MV-4-11 (cell line): ENCODE measurements at regions not wholly inside any gene's neighbourhood (a gene's known extent, or its start where the extent isn't known, plus 50 kb on each side); places are given as distances from the start of the nearest gene placed in this dataset.
"Not testable (repeated sequence)": the region's sequence is repeated elsewhere in the genome, so short reads cannot be mapped to it uniquely, and the experiment has no call there.

Source experiments
- DNase-seq: peaks from one replicate; lab custom pipeline; 2025; lab: John Stamatoyannopoulos, UW

GRCh38 chr10:125554016-125554703 lies 128.8 kb downstream of the TEX36 start:
- peak; percentile 25 for DNase-seq

GRCh38 chr10:125553091-125553490 lies 129.9 kb downstream of the TEX36 start:
- no peak for DNase-seq

DNA sequence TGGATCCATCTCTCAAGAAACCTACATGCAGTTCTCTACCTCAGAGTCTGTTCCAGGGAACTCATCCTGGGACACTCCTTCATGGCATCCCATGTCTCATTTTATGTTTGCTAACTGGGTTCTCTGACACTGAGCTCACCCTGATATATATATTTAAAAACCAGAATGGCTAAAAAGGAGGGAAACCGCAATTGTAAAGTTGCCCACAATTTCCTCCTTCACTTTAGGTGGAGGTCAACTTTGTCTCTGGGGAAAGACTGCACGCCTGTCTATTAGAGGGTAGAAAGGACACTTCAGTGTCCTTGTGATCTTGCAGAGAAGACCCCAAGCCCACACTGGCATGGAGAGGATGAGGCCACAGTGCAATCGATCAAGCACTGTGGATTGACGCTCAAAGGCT lies 131.7 kb downstream of the TEX36 start:
- DNase-seq = peak; percentile 66

DNA sequence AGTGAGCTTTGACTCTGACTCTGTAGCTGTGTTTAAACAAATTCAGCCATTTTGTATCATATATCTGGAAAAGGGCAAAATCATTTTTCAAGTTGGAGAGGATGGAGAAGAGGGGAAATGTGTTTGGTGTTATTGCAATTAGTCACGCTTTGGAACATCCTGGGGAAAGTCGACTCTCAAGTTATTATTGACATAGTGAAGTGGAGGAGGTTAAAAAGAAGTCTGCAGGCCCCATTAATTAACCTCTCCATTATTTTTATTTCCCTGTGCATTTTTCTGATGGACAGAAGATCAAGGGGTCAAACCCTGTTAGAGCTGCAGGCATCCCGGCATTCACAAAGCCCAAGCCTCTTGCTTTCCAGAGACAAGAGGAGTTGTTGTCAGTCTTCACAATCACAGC lies 132.6 kb downstream of the TEX36 start:
- DNase-seq = no peak

GRCh38 chr10:125549653-125550052 lies 133.3 kb downstream of the TEX36 start:
- peak; percentile 94 for DNase-seq

DNA sequence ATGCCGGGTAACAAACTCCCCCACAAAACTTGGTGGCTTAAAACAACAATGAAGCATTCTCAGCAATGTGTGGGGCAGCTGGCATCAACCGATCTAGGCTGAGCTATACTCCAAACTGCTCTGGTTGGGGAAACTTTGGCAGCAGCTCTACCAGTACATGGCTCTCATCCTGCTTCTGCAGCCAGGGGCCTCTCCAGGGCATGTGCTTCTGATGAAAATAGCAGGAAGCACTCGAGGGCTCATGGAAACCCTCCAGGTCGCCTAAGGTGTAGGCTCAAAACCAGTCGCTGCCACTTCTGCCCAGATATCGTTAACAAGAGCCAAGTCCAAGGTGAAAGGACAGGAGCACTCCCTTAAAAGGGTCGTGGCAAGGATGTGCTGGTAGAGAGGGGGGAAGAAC lies 134.1 kb downstream of the TEX36 start:
- DNase-seq = no peak

DNA sequence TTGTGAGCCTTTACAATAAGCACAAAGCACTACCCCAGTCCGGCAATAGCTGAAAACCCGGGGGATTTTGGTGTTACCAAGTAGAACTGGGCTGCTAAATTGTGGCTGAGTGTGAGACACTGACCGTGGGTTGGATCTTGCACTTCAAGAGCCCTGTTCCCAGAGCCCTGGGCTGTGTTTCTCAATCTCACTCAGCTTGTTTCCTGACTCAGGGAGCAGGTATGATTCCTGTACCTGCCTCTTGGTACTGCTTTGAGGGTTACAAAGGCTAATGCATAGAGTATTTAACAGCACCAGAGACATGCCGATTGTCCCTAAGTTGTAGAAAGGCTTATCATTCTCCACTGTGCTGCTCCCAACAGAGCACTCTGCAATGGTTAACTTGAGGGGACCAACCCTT lies 134.6 kb downstream of the TEX36 start:
- no peak for DNase-seq

DNA sequence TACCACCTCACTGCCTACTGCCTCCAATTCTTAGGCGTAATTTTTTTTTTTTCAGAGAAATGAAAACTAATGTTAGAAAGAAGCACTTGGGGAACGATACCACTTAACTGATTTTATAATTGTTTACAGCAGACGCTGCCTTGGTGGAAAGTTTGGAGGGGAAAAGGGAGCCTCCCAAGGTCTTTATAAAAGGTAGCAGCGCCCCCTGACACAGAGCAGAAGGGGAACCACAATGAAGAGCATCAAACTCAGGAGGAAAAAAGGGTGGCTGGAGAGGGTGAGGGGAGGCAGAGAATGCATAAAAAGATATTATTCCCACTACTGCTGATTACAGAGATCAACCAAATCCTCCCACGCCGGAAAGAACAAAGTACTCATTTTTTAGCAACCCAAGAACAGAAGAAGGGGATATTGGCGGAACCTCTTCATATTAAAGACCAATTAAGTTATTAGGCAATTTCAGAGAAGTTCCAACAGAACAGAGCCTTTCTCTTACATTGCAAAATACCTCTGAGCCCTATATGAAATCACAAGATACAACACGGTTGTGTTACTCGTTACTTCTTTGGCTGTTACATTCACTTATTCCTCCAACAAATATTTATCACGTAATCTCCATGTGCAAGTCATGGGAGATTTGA lies 135.8 kb downstream of the TEX36 start:
- no peak for DNase-seq

DNA sequence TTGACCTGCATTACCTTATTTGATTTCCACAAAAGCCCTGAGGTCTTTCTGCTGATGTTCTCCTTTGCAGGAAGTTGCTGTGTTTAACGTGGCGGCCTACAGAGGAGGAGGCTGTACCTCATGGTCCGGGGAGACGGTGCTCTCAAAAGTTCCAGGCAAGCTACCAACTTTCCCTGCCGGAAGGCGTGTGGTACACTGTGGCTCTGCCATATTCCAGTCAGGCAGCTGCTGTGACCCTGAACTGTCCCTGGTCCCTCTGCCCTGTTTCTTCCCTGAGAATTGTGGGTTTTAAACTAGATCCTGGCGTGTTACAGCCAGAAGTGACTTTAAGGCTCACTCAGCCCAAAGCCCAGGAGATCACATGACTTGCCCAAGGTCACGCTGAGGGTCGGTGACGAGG lies 139.2 kb downstream of the TEX36 start:
- no peak for DNase-seq

GRCh38 chr10:125538947-125539731 lies 143.8 kb downstream of the TEX36 start:
- no peak for DNase-seq

DNA sequence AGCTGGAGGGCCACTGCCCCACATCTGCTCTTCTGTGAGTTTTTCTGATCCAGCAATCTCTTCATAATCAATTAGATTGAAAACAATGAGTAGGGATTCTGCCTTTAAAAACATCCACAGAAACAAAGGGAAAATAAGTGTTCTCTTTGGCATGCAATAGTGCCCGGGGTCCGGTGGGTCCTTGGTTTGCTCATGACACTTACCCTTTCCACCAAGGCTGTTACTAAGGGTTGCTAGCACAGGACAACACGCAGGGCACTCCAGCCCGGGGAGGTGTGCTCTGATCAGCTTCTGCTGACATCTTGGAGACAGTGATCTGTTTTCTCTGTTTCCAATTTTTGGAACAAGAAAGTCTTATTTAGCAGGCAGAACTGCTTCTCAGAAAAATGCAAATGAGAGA lies 146.7 kb downstream of the TEX36 start:
- no peak for DNase-seq

GRCh38 chr10:125535559-125535958 lies 147.4 kb downstream of the TEX36 start:
- DNase-seq = no peak

DNA sequence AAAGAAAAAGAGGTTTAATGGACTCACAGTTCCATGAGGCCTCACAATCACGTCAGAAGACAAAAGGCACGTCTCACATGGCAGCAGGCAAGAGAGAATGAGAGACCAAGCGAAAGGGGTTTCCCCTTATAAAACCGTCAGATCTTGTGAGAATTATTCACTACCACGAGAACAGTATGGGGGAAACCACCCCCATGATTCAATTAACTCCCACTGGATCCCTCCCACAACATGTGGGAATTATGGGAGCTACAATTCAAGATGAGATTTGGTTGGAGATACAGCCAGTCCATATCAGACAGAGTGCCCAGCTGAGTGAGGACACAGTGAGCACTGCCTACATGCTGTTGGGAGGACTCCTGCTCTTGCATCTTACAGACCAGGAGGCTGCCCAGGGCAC lies 148.4 kb downstream of the TEX36 start:
- no peak for DNase-seq

GRCh38 chr10:125533866-125534265 lies 149.1 kb downstream of the TEX36 start:
- no peak for DNase-seq

DNA sequence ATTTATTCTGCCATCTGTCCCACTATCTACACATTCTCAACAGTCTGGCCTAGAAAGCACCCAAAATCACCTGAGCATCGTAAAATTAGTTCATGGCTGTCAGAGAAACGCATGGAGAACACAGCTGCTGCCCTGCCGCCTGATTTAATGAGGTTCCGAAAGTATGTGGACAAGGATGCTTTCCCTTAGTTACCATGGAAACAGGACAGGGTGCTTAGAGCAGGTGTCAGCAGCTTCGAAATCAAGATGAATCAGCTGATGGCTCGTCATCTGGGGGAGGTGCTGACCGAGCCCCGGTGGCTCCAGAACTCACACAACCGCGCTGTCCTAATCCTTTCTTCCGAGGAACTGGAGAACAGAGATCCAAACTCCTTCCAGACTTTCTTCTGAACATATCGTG lies 151.5 kb downstream of the TEX36 start:
- no peak for DNase-seq

DNA sequence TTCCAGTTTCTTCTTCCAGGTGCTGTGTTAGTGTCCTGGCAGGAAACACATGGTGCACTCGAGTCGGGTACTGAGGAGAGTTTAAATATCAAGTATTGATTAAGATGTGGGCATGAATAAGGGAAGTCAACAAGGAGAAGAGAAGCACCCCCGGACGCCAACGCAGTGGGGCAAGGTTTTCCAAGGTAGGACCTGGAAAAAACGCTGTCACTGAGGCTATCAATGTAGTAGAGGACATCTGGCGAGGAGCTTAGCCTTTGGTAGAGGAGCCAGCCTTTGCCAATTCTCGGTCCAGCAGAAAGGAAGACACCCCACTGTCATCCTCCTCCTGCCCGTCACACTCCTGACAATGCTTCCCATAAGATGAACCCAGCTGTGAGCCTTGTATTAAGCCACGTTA lies 159.6 kb downstream of the TEX36 start:
- DNase-seq = no peak

DNA sequence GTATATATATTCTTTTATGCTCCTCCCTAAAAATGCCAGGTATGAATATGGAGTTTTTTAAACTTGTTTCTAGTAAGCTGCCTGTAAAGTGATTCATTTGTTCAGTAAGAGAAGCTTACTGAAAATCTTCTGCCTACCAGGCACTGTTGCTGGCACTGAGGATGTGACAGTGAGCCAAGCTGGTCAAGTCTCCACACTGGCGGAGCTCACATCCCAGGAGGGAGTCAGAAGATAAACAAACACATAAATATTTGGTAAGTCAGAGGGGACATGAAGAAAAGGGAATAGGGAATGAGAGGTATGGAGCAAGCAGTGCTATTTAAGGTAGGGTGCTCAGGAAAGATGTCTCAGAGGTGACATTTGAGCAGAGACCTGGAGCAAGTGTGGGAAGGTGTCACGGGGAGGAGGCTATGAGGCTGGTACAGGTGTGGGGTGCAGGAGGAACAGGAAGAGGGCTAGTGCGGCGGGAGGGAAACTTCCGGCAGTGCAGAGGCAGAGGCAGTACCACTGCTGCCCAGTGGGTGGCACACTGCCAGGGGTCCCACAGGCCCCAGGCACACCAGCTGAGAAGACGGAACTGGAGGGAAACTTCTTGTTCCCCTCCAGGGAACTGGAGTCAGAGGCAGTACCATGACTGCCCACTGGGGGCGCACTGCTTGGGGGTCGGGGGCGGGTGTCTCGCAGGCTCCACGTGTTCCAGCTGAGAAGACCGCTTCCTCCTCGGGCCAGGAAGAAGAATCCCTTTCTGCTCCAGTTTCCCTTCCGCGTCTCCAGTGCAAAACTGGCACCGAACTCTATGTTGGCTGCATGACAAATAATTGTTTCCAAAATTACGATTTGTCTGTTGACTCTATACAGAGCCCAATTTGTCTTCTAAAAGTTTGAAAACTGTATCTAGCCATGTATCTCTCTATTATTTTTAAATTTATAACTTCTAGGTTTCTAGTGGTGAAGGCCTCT lies 161.0 kb downstream of the TEX36 start:
- DNase-seq = peak; percentile 28

- DNase-seq = no peak
Measured at GRCh38 chr10:125520968-125521367, 162.0 kb downstream of the TEX36 start.

- not testable (repeated sequence) for DNase-seq
Measured at GRCh38 chr10:125518397-125518796, 164.6 kb downstream of the TEX36 start.

DNA sequence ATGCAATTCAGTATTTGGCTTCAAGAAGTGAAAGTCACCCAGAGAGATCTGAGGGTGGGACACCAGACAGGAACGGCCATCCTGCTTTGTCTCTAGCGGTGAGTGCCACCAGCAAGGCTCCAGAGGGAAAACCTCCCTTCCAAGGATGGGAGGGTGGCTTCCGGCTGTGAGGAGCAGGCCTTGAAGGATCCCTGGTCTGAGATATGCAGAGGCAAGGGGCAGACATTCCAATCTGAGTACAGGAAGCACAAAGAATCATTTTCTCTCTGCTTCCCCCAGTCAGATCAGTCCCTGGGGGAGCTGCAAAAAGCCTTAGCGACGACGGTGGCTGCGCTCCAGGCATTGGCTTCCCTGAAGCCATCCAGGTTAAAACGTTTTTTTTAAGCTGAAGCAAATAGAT lies 167.4 kb downstream of the TEX36 start:
- no peak for DNase-seq

DNA sequence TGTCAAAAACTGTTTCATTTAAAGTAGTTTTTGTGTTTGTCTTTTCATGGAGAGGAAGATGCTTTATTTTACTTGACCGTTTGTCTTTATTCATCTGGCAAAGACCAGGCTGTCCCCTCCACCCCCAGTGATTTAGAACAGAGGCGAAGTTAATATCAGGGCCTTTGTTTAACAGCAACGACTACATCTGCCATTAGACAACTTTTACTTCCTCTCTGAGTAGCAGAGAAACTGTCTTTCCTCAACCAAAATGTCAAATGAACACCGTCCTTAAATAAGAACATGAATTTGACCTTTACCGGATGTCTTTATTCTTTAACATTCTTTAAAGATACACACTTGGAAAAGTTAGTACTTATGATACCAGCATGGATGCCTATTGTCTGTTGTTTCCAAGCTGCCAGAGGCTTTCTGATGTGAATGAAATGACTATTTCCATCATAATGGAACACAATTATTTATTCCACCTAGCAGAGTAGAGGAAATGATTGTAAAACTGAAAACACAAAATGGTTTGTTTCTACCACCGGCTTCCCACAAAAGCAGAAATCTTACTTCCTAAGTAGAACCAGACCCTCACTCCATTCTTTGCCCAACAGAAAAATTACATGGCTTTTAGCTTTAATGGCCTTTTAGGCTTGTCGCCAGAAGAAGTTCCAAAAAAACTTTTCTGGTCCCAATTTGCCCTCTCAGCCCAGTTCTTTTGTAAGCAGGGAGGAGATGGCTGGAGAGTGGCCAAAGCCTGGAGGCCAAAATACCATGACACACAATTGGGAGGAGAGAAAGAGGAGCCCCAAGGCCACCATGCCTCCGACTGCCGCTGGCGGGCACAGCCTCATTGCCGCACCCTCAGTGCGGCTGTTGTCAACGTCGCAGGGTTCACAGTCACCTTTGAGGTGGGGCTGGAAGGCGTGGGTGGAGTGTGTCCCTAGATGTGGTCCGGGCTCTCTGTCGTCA lies 168.5 kb downstream of the TEX36 start:
- DNase-seq = peak; percentile 11
